Gastrocnemius medialis (tissue), 4 donors: ENCODE measurements at regions not wholly inside any gene's neighbourhood (a gene's known extent, or its start where the extent isn't known, plus 50 kb on each side); places are given as distances from the start of the nearest gene placed in this dataset.
A peak's percentile ranks its signal among the peaks of the same experiment; 100 is the strongest.
"Not testable (repeated sequence)": the region's sequence is repeated elsewhere in the genome, so short reads cannot be mapped to it uniquely, and the experiment has no call there.

ENCODE experiments used
- ATAC-seq, 2 donors: fragments of 150-250 bp; one replicate each; pipeline ENCODE4 v1.9.1; 2016
- DNase-seq, 2 donors: peaks; one replicate each; pipeline ENCODE4 v3.0.0-alpha.2; 2019
- H3K27ac ChIP-seq, 4 donors: fragments of 200-600 bp; sonication (generic); 1 replicate in 1 of 4; 2 replicates in 3 of 4; pipeline ENCODE4 v1.5.1; 2016 to 2018; ENCODE audit warnings: mild to moderate bottlenecking in 2 of 4, moderate library complexity in 1 of 4
- H3K27me3 ChIP-seq, 3 donors: fragments of 200-600 bp; sonication (generic) in 2 of 3; 1 replicate in 1 of 3; 2 replicates in 2 of 3; pipeline versions ENCODE4 v1.5.1 to v1.6.0; 2016 to 2019; ENCODE audit warnings: mild to moderate bottlenecking in 1 of 3, moderate library complexity in 1 of 3
- H3K36me3 ChIP-seq, 2 donors: fragments of 200-600 bp; sonication (generic) in 1 of 2; one replicate each; pipeline ENCODE4 v1.5.1; 2017 to 2018
- H3K4me1 ChIP-seq, 2 donors: fragments of 200-600 bp; sonication (generic) in 1 of 2; one replicate each; pipeline ENCODE4 v1.5.1; 2016 to 2017; ENCODE audit warnings: mild to moderate bottlenecking in 2 of 2
- H3K4me3 ChIP-seq, 4 donors: fragments of 200-600 bp; sonication (generic) in 3 of 4; 1 replicate in 1 of 4; 2 replicates in 3 of 4; pipeline ENCODE4 v1.5.1; 2016 to 2019; ENCODE audit warnings: mild to moderate bottlenecking in 2 of 4
- H3K9me3 ChIP-seq, 3 donors: fragments of 200-600 bp; sonication (generic) in 2 of 3; 1 replicate in 1 of 3; 2 replicates in 2 of 3; pipeline ENCODE4 v1.5.1; 2016 to 2019
- in situ Hi-C, 4 donors: fragments of 200-750 bp; cut with MboI; loops; one replicate each; pipeline versions ENCODE4 v1.15.0 to v1.8.0; 2017; ENCODE audit warnings: low sequenced_read_pairs in 4 of 4
- intact Hi-C: fragments of 100-400 bp; cut with DNase I; formaldehyde crosslinking; loops from one replicate; pipeline ENCODE4 v1.15.1; 2023; ENCODE audit warnings: low total_unique reads

DNA sequence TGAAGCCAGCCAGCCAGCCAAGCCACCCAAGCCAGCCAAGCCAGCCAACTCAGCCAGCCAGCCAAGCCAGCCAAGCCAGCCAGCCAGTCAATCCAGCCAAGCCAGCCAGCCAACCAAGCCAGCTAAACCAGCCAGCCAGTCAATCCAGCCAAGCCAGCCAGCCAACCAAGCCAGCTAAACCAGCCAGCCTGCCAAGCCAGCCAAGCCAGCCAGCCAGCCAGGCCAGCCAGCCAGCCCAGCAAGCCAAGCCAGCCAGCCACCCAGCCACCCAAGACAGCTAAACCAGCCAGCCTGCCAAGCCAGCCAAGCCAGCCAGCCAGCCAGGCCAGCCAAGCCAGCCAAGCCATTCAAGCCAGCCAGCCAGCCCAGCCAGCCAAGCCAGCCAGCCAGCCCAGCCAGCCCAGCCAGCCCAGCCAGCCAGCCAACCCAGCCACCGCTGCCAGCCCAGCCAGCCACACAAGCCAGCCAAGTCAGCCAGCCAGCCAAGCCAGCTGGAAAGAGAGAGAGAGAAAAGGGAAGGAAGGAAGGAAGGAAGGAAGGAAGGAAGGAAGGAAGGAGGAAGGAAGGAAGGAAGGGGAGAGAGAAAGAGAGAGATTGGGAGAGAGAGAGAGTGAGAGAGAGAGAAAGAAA, 1606.8 kb downstream of the RPIA start:
- H3K27me3 ChIP-seq, DNase-seq, H3K36me3 ChIP-seq, in situ Hi-C loops, intact Hi-C loops, ATAC-seq, H3K27ac ChIP-seq, H3K4me3 ChIP-seq, H3K4me1 ChIP-seq, H3K9me3 ChIP-seq: not testable (repeated sequence)

DNA sequence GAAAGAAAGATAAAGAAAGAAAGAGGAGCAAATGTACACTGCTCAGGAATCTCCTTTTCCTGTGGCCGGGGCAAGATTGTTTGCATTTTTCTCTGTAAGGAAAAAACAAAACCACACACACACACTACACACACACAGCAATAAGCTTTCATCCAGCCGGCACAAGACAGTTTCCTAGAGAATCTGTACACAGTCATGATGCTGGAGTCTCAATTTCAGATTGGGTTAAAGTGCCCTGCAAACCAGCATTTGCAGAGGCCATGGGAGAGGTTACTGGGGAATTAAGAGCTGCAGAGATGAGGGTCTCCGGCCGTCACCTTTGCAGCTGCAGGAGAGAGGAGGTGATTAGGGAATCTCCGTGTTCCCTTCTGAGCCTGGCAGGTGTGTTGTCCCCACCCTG, 1607.5 kb downstream of the RPIA start:
- intact Hi-C loops: not testable (repeated sequence)

DNA sequence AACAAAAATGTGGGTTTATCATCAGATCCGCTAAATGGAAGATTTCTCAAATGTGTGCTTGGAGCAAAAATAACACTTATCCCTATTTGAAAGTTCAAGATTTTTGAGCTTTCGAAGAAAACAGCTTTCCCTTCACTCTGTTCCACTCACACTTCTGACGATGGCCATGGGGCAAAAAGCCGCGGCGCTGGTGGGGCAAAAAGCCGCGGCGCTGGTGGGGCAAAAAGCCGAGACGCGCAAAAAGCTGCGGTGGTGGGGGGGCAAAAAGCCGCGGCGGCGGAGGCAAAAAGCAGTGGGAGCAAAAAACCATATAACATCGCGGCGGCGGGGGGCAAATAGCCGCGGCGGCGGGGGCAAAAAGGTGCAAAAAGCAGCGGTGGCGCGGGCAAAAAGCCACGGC, 1631.5 kb downstream of the RPIA start:
- Histone ChIP-seq H3K27me3 (peaks cover 4 to 25% (median 6%) of the 10 kb centered on the region in 3 donors), H3K4me3 (peak overlapping the region in 2 of 4 donors; percentile 28 to 46)
- DNase-seq, in situ Hi-C loops, H3K36me3 ChIP-seq, H3K4me1 ChIP-seq, H3K27ac ChIP-seq, H3K9me3 ChIP-seq, ATAC-seq, intact Hi-C loops: not testable (repeated sequence)

More for the DNA sequence above, 1607.5 kb downstream of the RPIA start:
- H3K36me3 ChIP-seq, ATAC-seq, H3K4me3 ChIP-seq, in situ Hi-C loops, DNase-seq, H3K4me1 ChIP-seq, H3K9me3 ChIP-seq, H3K27me3 ChIP-seq, H3K27ac ChIP-seq: not testable (repeated sequence)

DNA sequence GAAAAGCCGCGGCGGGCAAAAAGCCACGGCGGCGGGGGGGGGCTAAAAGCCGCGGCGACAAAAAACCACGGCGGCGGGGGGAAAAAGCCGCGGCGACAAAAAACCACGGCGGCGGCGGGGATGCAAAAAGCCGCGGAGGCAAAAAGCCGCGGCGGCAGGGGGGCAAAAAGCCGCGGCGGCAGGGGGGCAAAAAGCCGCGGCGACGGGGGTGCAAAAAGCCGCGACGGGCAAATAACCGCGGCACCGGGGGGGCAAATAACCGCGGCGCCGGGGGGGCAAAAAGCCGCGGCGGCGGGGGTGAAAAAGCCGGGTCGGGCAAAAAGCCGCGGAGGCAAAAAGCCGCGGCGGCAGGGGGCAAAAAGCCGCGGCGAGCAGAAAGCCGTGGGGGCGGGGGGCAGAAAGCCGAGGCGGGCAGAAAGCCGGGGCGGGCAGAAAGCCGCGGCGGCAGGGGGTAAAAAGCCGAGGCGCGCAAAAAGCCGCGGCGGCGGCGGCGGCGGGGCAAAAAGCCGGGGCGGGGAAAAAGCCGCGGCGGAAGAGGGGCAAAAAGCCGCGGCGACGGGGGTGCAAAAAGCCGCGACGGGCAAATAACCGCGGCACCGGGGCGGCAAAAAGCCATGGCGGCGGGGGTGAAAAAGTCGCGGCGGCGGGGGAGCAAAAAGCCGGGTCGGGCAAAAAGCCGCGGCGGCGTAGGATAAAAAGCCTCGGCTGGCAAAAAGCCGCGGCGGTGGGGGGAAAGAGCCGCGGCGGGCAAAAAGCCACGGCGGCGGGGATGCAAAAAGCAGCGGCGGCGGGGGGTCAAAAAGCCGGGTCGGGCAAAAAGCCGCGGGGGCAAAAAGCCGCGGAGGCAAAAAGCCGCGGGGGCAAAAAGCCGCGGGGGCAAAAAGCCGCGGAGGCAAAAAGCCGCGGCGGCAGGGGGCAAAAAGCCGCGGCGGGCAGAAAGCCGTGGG, 1632.4 kb downstream of the RPIA start:
- H3K4me1 ChIP-seq, H3K36me3 ChIP-seq, DNase-seq, intact Hi-C loops, in situ Hi-C loops, ATAC-seq, H3K9me3 ChIP-seq, H3K27ac ChIP-seq: not testable (repeated sequence)
- peaks cover 4 to 25% (median 6%) of the 10 kb centered on the region in 3 donors for H3K27me3 ChIP-seq
- H3K4me3 ChIP-seq: peak overlapping the region in 3 of 4 donors; percentile 31 to 59 (median 46)

DNA sequence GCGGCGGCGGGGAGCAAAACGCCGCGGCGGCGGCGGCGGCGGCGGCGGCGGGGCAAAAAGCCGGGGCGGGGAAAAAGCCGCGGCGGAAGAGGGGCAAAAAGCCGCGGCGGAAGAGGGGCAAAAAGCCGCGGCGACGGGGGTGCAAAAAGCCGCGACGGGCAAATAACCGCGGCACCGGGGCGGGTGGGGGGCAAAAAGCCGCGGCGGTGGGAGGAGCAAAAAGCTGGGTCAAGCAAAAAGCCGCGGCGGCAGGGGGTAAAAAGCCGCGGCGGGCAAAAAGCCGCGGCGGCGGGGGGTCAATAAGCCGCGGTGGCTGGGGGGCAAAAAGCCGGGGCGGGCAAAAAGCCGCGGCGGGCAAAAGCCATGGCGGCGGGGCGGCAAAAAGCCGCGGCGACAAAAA, 1633.2 kb downstream of the RPIA start:
- ATAC-seq, intact Hi-C loops, in situ Hi-C loops, H3K36me3 ChIP-seq, H3K27ac ChIP-seq, DNase-seq, H3K4me1 ChIP-seq, H3K9me3 ChIP-seq: not testable (repeated sequence)
- peak overlapping the region in 2 of 4 donors; percentile 46 to 59 for H3K4me3 ChIP-seq
- H3K27me3 ChIP-seq: peaks cover 4 to 25% (median 6%) of the 10 kb centered on the region in 3 donors

DNA sequence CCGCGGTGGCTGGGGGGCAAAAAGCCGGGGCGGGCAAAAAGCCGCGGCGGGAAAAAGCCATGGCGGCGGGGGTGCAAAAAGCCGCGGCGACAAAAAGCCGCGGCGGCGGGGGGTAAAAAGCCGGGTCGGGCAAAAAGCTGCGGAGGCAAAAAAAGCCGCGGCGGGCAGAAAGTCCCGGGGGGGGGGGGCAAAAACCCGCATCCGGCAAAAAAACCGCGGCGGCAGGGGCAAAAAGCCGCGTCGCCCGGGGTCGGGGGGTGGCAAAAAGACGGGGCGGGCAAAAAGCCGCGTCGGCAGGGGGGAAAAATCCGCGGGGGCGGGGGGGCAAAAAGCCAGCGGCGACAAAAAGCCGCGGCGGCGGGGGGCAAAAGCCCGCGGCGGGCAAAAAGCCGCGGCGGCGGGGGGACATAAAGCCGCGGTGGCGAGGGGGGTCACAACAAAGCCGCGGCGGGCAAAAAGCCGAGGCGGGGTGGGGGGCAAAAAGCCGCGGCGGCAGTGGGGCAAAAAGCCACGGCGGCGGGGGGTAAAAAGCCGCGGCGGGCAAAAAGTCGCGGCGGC, 1634.4 kb downstream of the RPIA start:
- H3K4me3 ChIP-seq, ATAC-seq, H3K27ac ChIP-seq, H3K36me3 ChIP-seq, in situ Hi-C loops, H3K9me3 ChIP-seq, intact Hi-C loops, DNase-seq, H3K4me1 ChIP-seq: not testable (repeated sequence)
- peaks cover 4 to 25% (median 6%) of the 10 kb centered on the region in 3 donors for H3K27me3 ChIP-seq

DNA sequence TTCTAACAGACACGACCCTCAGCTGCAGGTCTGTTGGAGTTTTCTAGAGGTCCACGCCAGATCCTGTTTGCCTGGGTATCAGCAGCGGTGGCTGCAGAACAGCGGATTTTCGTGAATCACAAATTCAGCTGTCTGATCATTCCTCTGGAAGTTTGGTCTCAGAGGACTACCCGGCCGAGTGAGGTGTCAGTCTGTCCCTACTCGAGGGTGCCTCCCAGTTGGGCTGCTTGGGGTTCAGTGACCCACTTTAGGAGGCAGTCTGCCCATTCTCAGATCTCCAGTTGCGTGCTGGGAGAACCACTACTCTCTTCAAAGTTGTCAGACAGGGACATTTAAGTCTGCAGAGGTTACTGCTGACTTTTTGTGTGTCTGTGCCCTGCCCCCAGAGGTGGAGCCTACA, 1664.1 kb downstream of the RPIA start:
- H3K27me3 ChIP-seq, in situ Hi-C loops, intact Hi-C loops, H3K27ac ChIP-seq, H3K4me3 ChIP-seq, H3K4me1 ChIP-seq, DNase-seq, H3K36me3 ChIP-seq, ATAC-seq, H3K9me3 ChIP-seq: not testable (repeated sequence)

DNA sequence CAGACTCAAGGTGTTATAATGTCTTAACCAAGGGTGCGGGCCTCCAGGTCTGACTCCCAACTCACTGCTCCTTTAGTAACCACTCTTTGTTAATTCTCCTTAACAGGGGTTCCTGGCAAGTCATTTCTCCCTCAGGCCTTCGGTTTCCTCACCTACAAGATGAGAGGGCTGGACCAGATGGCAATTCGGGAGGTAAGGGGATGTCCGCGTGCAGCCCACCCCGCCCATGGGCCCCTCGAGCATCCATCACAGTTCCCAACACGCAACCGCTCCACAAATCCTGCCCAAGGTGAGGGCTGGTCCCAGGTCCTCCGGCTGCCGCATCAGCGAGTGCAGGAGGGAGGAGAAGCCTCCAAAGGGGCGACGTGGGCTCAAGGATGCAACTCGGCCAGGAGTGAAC, 1667.9 kb downstream of the RPIA start:
- H3K9me3 ChIP-seq, H3K27me3 ChIP-seq, H3K4me1 ChIP-seq, H3K4me3 ChIP-seq, ATAC-seq, in situ Hi-C loops, intact Hi-C loops, DNase-seq, H3K27ac ChIP-seq, H3K36me3 ChIP-seq: not testable (repeated sequence)

DNA sequence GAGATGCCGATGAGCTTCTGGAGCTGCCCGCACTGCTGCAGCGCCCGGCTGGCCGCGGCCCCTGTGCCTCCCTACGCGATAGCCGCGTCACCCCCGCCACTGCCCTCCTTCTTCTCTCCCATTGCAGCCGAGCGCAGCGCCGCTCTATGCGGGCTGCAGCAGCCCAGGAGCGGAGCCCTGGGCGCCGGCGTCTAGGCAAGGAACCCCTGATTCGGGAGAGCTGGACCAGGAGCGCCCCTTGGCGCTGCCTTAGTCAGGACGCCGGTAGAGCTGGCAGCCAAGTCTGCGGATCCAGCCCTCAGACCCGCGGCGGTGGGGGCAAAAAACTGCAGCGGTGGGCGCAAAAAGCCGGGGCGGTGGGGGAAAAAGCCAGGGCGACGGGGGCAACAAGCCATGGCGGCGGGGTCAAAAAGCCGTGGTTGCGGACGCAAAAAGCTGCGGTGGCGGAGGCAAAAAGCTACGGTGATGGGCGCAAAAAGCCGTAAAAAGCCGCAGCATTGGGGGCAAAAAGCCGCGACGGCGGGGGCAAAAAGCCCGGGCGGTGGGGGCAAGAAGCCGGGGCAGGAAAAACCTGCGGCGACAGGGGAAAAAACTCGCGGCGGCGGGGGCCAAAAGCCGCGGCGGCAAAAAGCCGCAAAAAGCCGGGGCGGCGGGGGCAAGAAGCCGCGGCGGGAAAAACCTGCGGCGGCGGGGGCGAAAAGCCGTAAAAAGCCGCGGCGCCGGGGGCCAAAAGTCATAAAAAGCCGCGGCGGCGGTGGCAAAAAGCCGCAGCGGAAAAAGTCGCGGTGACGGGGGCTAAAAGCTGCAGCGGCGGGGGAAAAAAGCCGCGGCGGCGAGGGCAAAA, 1668.6 kb downstream of the RPIA start:
- H3K4me3 ChIP-seq: peak overlapping the region in 2 of 4 donors; percentile 25 to 36
- H3K36me3 ChIP-seq, ATAC-seq, H3K9me3 ChIP-seq, H3K27ac ChIP-seq, intact Hi-C loops, DNase-seq, H3K4me1 ChIP-seq, H3K27me3 ChIP-seq, in situ Hi-C loops: not testable (repeated sequence)

DNA sequence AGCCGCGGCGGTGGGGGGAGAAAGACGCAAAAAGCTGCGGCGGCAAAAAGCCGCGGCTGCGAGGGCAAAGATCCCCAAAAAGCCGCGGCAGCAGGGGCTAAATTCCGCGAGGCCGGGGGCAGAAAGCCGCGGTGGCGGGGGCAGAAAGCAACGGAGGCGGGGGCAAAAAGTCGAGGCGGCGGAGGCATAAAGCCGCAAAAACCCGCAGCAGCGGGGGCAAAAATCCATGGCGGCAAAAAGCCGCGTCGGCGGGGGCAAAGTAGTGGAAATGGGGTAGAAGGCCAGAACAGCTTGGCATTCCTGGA, 1669.2 kb downstream of the RPIA start:
- in situ Hi-C loops: not testable (repeated sequence)

More for the DNA sequence above, 1669.2 kb downstream of the RPIA start:
- ATAC-seq, H3K27ac ChIP-seq, H3K36me3 ChIP-seq, H3K4me1 ChIP-seq, H3K27me3 ChIP-seq, DNase-seq, intact Hi-C loops, H3K9me3 ChIP-seq: not testable (repeated sequence)
- H3K4me3 ChIP-seq: peak overlapping the region in 2 of 4 donors; percentile 25 to 36
